Muscle of back (tissue), 3 donors: ENCODE measurements at regions not wholly inside any gene's neighbourhood (a gene's known extent, or its start where the extent isn't known, plus 50 kb on each side); places are given as distances from the start of the nearest gene placed in this dataset.
"Not testable (repeated sequence)": the region's sequence is repeated elsewhere in the genome, so short reads cannot be mapped to it uniquely, and the experiment has no call there.

Experiments
- DNase-seq, 3 donors: peaks; one replicate each; pipeline versions ENCODE4 v3.0.0 to v3.0.0-alpha.2; 2013

- DNase-seq: no peak
These were observed 66.9 kb downstream of the FOXL3 start for GRCh38 chr7:356691-357462.

GRCh38 chr7:357531-358209, 67.7 kb downstream of the FOXL3 start:
- no peak for DNase-seq

GRCh38 chr7:358352-358751, 68.4 kb downstream of the FOXL3 start:
- no peak for DNase-seq

- no peak for DNase-seq
These were observed 69.3 kb downstream of the FOXL3 start for GRCh38 chr7:359226-359765.

- DNase-seq: no peak
These were observed 69.9 kb downstream of the FOXL3 start for GRCh38 chr7:359766-360361.

- no peak for DNase-seq
These were observed 70.6 kb downstream of the FOXL3 start for GRCh38 chr7:360454-361100.

GRCh38 chr7:361182-361581, 71.2 kb downstream of the FOXL3 start:
- not testable (repeated sequence) for DNase-seq

GRCh38 chr7:361680-362401, 71.9 kb downstream of the FOXL3 start:
- no peak for DNase-seq

- DNase-seq: peak in 1 of 3 donors; percentile 55
These were observed 72.6 kb downstream of the FOXL3 start for GRCh38 chr7:362402-363096.

- DNase-seq: no peak
These were observed 73.7 kb downstream of the FOXL3 start for GRCh38 chr7:363626-364025.

- no peak for DNase-seq
These were observed 74.6 kb downstream of the FOXL3 start for GRCh38 chr7:364536-364935.

- DNase-seq: no peak
These were observed 75.6 kb downstream of the FOXL3 start for GRCh38 chr7:365593-365992.

GRCh38 chr7:366161-366803, 76.3 kb downstream of the FOXL3 start:
- no peak for DNase-seq

GRCh38 chr7:367351-367901, 77.5 kb downstream of the FOXL3 start:
- DNase-seq: no peak

- DNase-seq: no peak
These were observed 78.9 kb downstream of the FOXL3 start for GRCh38 chr7:368651-369475.

GRCh38 chr7:369476-370258, 79.7 kb downstream of the FOXL3 start:
- DNase-seq: no peak

GRCh38 chr7:370259-370625, 80.3 kb downstream of the FOXL3 start:
- DNase-seq: no peak

GRCh38 chr7:370775-371118, 80.8 kb downstream of the FOXL3 start:
- DNase-seq: no peak
